ENCODE measurements at regions not wholly inside any gene's neighbourhood (a gene's known extent, or its start where the extent isn't known, plus 50 kb on each side); places are given as distances from the start of the nearest gene placed in this dataset.

- Histone ChIP-seq H2AFZ (ENCODE audit: insufficient read depth, low read length, poor library complexity) (no peak overlapping the region), H3K79me2 (ENCODE audit: control insufficient read depth, insufficient read depth, low read length, poor library complexity) (no peaks in the 10 kb centered on the region), H3K23ac (ENCODE audit: low read length) (no peak overlapping the region), H3K4me3 (ENCODE audit: low read depth, low read length) (no peak overlapping the region), H3K36me3 (ENCODE audit: control insufficient read depth in 1 of 2, insufficient read depth in 2 of 2, low read length in 2 of 2) (no peaks in the 10 kb centered on the region), H4K12ac (ENCODE audit: low read depth, low read length) (no peak overlapping the region), H3K27ac (ENCODE audit: low read depth, low read length) (no peak overlapping the region), H2BK120ac (ENCODE audit: insufficient read depth, low read length, poor library complexity) (no peak overlapping the region), H2BK5ac (ENCODE audit: low read depth, low read length, poor library complexity) (no peak overlapping the region), H4K8ac (ENCODE audit: low read depth, low read length) (no peak overlapping the region), H3K79me1 (ENCODE audit: low read length) (no peaks in the 10 kb centered on the region), H3K27me3 (ENCODE audit: insufficient read depth, low read length) (no peaks in the 10 kb centered on the region), H3K4ac (ENCODE audit: low read depth, low read length) (no peak overlapping the region), H2BK12ac (ENCODE audit: low read length) (no peak overlapping the region), H3K9ac (ENCODE audit: low read length) (no peak overlapping the region), H4K91ac (ENCODE audit: low read depth, low read length) (no peak overlapping the region), H3K4me1 (ENCODE audit: control insufficient read depth in 1 of 2, insufficient read depth in 2 of 2, low read length in 2 of 2) (no peaks in the 10 kb centered on the region), H3K18ac (ENCODE audit: low read length) (no peak overlapping the region), H2AK5ac (ENCODE audit: low read length) (no peak overlapping the region), H3K4me2 (ENCODE audit: low read length) (no peak overlapping the region), H3K9me3 (ENCODE audit: insufficient read depth, low read depth, low read length) (no peaks in the 10 kb centered on the region), H3K14ac (ENCODE audit: low read length) (no peak overlapping the region)
- WGBS (ENCODE audit: extremely low coverage, insufficient coverage, insufficient read length): no CpG with 5 or more reads among the region's 6 CpGs
- peak in 1 of 2 donors; percentile 29 for DNase-seq
Measured at GRCh38 chr10:118926441-118926840, 103.1 kb upstream of the NANOS1 start.

GRCh38 chr10:118926903-118927302 lies 102.6 kb upstream of the NANOS1 start:
- no peaks in the 10 kb centered on the region for H3K79me1 ChIP-seq (ENCODE audit: low read length)
- H3K36me3 ChIP-seq (ENCODE audit: control insufficient read depth in 1 of 2, insufficient read depth in 2 of 2, low read length in 2 of 2): no peaks in the 10 kb centered on the region
- H3K4me3 ChIP-seq (ENCODE audit: low read depth, low read length): no peak overlapping the region
- H4K12ac ChIP-seq (ENCODE audit: low read depth, low read length): no peak overlapping the region
- H3K27ac ChIP-seq (ENCODE audit: low read depth, low read length): no peak overlapping the region
- H3K4ac ChIP-seq (ENCODE audit: low read depth, low read length): no peak overlapping the region
- WGBS (ENCODE audit: extremely low coverage, insufficient coverage, insufficient read length): no CpG with 5 or more reads among the region's 1 CpG
- H2AK5ac ChIP-seq (ENCODE audit: low read length): no peak overlapping the region
- no peaks in the 10 kb centered on the region for H3K79me2 ChIP-seq (ENCODE audit: control insufficient read depth, insufficient read depth, low read length, poor library complexity)
- H4K91ac ChIP-seq (ENCODE audit: low read depth, low read length): no peak overlapping the region
- no peak overlapping the region for H3K14ac ChIP-seq (ENCODE audit: low read length)
- no peak overlapping the region for H2AFZ ChIP-seq (ENCODE audit: insufficient read depth, low read length, poor library complexity)
- H3K23ac ChIP-seq (ENCODE audit: low read length): no peak overlapping the region
- no peaks in the 10 kb centered on the region for H3K27me3 ChIP-seq (ENCODE audit: insufficient read depth, low read length)
- H3K4me2 ChIP-seq (ENCODE audit: low read length): no peak overlapping the region
- H3K9ac ChIP-seq (ENCODE audit: low read length): no peak overlapping the region
- no peak for DNase-seq
- no peak overlapping the region for H3K18ac ChIP-seq (ENCODE audit: low read length)
- H2BK5ac ChIP-seq (ENCODE audit: low read depth, low read length, poor library complexity): no peak overlapping the region
- no peak overlapping the region for H4K8ac ChIP-seq (ENCODE audit: low read depth, low read length)
- H2BK12ac ChIP-seq (ENCODE audit: low read length): no peak overlapping the region
- no peak overlapping the region for H2BK120ac ChIP-seq (ENCODE audit: insufficient read depth, low read length, poor library complexity)
- no peaks in the 10 kb centered on the region for H3K4me1 ChIP-seq (ENCODE audit: control insufficient read depth in 1 of 2, insufficient read depth in 2 of 2, low read length in 2 of 2)
- no peaks in the 10 kb centered on the region for H3K9me3 ChIP-seq (ENCODE audit: insufficient read depth, low read depth, low read length)

- no peak overlapping the region for H3K18ac ChIP-seq (ENCODE audit: low read length)
- no peak overlapping the region for H4K8ac ChIP-seq (ENCODE audit: low read depth, low read length)
- H3K4me3 ChIP-seq (ENCODE audit: low read depth, low read length): no peak overlapping the region
- H3K4ac ChIP-seq (ENCODE audit: low read depth, low read length): no peak overlapping the region
- no peaks in the 10 kb centered on the region for H3K79me2 ChIP-seq (ENCODE audit: control insufficient read depth, insufficient read depth, low read length, poor library complexity)
- no peak overlapping the region for H4K12ac ChIP-seq (ENCODE audit: low read depth, low read length)
- no peak for DNase-seq
- no peak overlapping the region for H3K4me2 ChIP-seq (ENCODE audit: low read length)
- H2BK12ac ChIP-seq (ENCODE audit: low read length): no peak overlapping the region
- no peaks in the 10 kb centered on the region for H3K27me3 ChIP-seq (ENCODE audit: insufficient read depth, low read length)
- H3K14ac ChIP-seq (ENCODE audit: low read length): no peak overlapping the region
- no peak overlapping the region for H2BK120ac ChIP-seq (ENCODE audit: insufficient read depth, low read length, poor library complexity)
- no peaks in the 10 kb centered on the region for H3K9me3 ChIP-seq (ENCODE audit: insufficient read depth, low read depth, low read length)
- no peak overlapping the region for H4K91ac ChIP-seq (ENCODE audit: low read depth, low read length)
- H3K4me1 ChIP-seq (ENCODE audit: control insufficient read depth in 1 of 2, insufficient read depth in 2 of 2, low read length in 2 of 2): no peaks in the 10 kb centered on the region
- H3K9ac ChIP-seq (ENCODE audit: low read length): no peak overlapping the region
- H3K36me3 ChIP-seq (ENCODE audit: control insufficient read depth in 1 of 2, insufficient read depth in 2 of 2, low read length in 2 of 2): no peaks in the 10 kb centered on the region
- no peak overlapping the region for H2BK5ac ChIP-seq (ENCODE audit: low read depth, low read length, poor library complexity)
- WGBS (ENCODE audit: extremely low coverage, insufficient coverage, insufficient read length): no CpG with 5 or more reads among the region's 3 CpGs
- no peak overlapping the region for H3K27ac ChIP-seq (ENCODE audit: low read depth, low read length)
- no peaks in the 10 kb centered on the region for H3K79me1 ChIP-seq (ENCODE audit: low read length)
- H2AK5ac ChIP-seq (ENCODE audit: low read length): no peak overlapping the region
- H2AFZ ChIP-seq (ENCODE audit: insufficient read depth, low read length, poor library complexity): no peak overlapping the region
- H3K23ac ChIP-seq (ENCODE audit: low read length): no peak overlapping the region
Measured at GRCh38 chr10:118927321-118927720, 102.2 kb upstream of the NANOS1 start.

GRCh38 chr10:118930614-118931013 lies 98.9 kb upstream of the NANOS1 start:
- Histone ChIP-seq H2BK120ac (ENCODE audit: insufficient read depth, low read length, poor library complexity) (no peak overlapping the region), H3K14ac (ENCODE audit: low read length) (no peak overlapping the region), H3K9ac (ENCODE audit: low read length) (no peak overlapping the region), H4K8ac (ENCODE audit: low read depth, low read length) (no peak overlapping the region), H3K4me2 (ENCODE audit: low read length) (no peak overlapping the region), H2BK5ac (ENCODE audit: low read depth, low read length, poor library complexity) (no peak overlapping the region), H3K18ac (ENCODE audit: low read length) (no peak overlapping the region), H3K27ac (ENCODE audit: low read depth, low read length) (no peak overlapping the region), H4K12ac (ENCODE audit: low read depth, low read length) (no peak overlapping the region), H4K91ac (ENCODE audit: low read depth, low read length) (no peak overlapping the region), H3K36me3 (ENCODE audit: control insufficient read depth in 1 of 2, insufficient read depth in 2 of 2, low read length in 2 of 2) (no peaks in the 10 kb centered on the region), H3K4me3 (ENCODE audit: low read depth, low read length) (no peak overlapping the region), H3K4ac (ENCODE audit: low read depth, low read length) (no peak overlapping the region), H2AK5ac (ENCODE audit: low read length) (no peak overlapping the region), H3K79me1 (ENCODE audit: low read length) (no peaks in the 10 kb centered on the region), H2BK12ac (ENCODE audit: low read length) (no peak overlapping the region), H2AFZ (ENCODE audit: insufficient read depth, low read length, poor library complexity) (no peak overlapping the region), H3K27me3 (ENCODE audit: insufficient read depth, low read length) (no peaks in the 10 kb centered on the region), H3K23ac (ENCODE audit: low read length) (no peak overlapping the region), H3K4me1 (ENCODE audit: control insufficient read depth in 1 of 2, insufficient read depth in 2 of 2, low read length in 2 of 2) (no peaks in the 10 kb centered on the region), H3K79me2 (ENCODE audit: control insufficient read depth, insufficient read depth, low read length, poor library complexity) (no peaks in the 10 kb centered on the region), H3K9me3 (ENCODE audit: insufficient read depth, low read depth, low read length) (peaks cover 2% of the 10 kb centered on the region)
- DNase-seq: no peak
- no CpG with 5 or more reads among the region's 1 CpG for WGBS (ENCODE audit: extremely low coverage, insufficient coverage, insufficient read length)

All from trophoblast cell (in vitro differentiated cells and primary cell).